GM23248 (cell line): ENCODE measurements at regions not wholly inside any gene's neighbourhood (a gene's known extent, or its start where the extent isn't known, plus 50 kb on each side); places are given as distances from the start of the nearest gene placed in this dataset.

Source experiments
- DNase-seq: peaks from one replicate; pipeline ENCODE4 v3.0.0-alpha.2; 2015
- H2AFZ ChIP-seq: fragments of 200-600 bp; sonication (generic); 2 replicates; pipeline ENCODE4 v1.6.1; 2016; ENCODE audit warnings: antibody characterized with exemption
- H3F3A ChIP-seq: fragments of 200-600 bp; sonication (generic); 2 replicates; pipeline ENCODE4 v1.6.1; 2016; ENCODE audit warnings: mild to moderate bottlenecking, antibody characterized with exemption, mixed run types; ENCODE audit not compliant: insufficient read depth
- H3K27ac ChIP-seq: fragments of 200-600 bp; sonication (generic); 2 replicates; pipeline ENCODE4 v1.5.1; 2016; ENCODE audit warnings: mild to moderate bottlenecking
- H3K27me3 ChIP-seq: fragments of 200-600 bp; sonication (generic); replicated peaks from 2 replicates; pipeline ENCODE4 v1.6.1; 2016; ENCODE audit warnings: mild to moderate bottlenecking; ENCODE audit not compliant: insufficient read depth
- H3K36me3 ChIP-seq: fragments of 200-600 bp; sonication (generic); 2 replicates; pipeline ENCODE4 v1.6.1; 2016; ENCODE audit warnings: low read depth, mild to moderate bottlenecking
- H3K4me1 ChIP-seq: fragments of 200-600 bp; sonication (generic); 2 replicates; pipeline ENCODE4 v1.6.1; 2016; ENCODE audit warnings: mild to moderate bottlenecking; ENCODE audit not compliant: insufficient read depth
- H3K4me2 ChIP-seq: fragments of 200-600 bp; sonication (generic); one replicate; pipeline ENCODE4 v1.6.1; 2016; ENCODE audit warnings: mild to moderate bottlenecking; ENCODE audit not compliant: unreplicated experiment
- H3K4me3 ChIP-seq: fragments of 200-600 bp; sonication (generic); 2 replicates; pipeline ENCODE4 v1.5.1; 2016; ENCODE audit warnings: mild to moderate bottlenecking
- H3K79me2 ChIP-seq: fragments of 200-600 bp; sonication (generic); 2 replicates; pipeline ENCODE4 v1.6.1; 2016; ENCODE audit warnings: mild to moderate bottlenecking; ENCODE audit not compliant: insufficient read depth
- H3K9ac ChIP-seq: fragments of 200-600 bp; sonication (generic); 2 replicates; pipeline ENCODE4 v1.6.1; 2016; ENCODE audit warnings: mild to moderate bottlenecking
- H3K9me2 ChIP-seq: fragments of 200-600 bp; sonication (generic); 2 replicates; pipeline ENCODE4 v1.6.1; 2016; ENCODE audit warnings: mixed run types, mild to moderate bottlenecking, moderate library complexity; ENCODE audit not compliant: insufficient read depth
- H3K9me3 ChIP-seq: fragments of 200-600 bp; sonication (generic); one replicate; pipeline ENCODE4 v1.6.1; 2017; ENCODE audit warnings: low read depth
- H4K20me1 ChIP-seq: fragments of 200-600 bp; sonication (generic); 2 replicates; pipeline ENCODE4 v1.6.0; 2016; ENCODE audit not compliant: insufficient read depth
- EZH2 ChIP-seq: fragments of 200-600 bp; sonication (generic); IDR thresholded peaks from 2 replicates; pipeline ENCODE4 v1.6.1; 2018; ENCODE audit warnings: antibody characterized with exemption, mild to moderate bottlenecking; ENCODE audit not compliant: insufficient read depth, poor library complexity, severe bottlenecking
- EZH2phosphoT487 ChIP-seq: fragments of 200-600 bp; sonication (generic); IDR thresholded peaks from 2 replicates; pipeline ENCODE4 v1.6.1; 2018; ENCODE audit warnings: antibody characterized with exemption, moderate library complexity, mild to moderate bottlenecking, low read depth; ENCODE audit not compliant: insufficient read depth
- WGBS, 2 experiments: methylation state at CpG; one replicate each; pipeline ENCODE4 v1.1.6; 2015 to 2017; ENCODE audit warnings: low lambda C conversion rate in 2 of 2, low coverage in 1 of 2; ENCODE audit errors: missing lambda C conversion rate in 2 of 2; 5-methylcytosine and 5-hydroxymethylcytosine counted together
- in situ Hi-C: fragments of 300-500 bp; cut with MboI; formaldehyde crosslinking; loops from 2 replicates; pipeline ENCODE4 v1.15.0; 2020

DNA sequence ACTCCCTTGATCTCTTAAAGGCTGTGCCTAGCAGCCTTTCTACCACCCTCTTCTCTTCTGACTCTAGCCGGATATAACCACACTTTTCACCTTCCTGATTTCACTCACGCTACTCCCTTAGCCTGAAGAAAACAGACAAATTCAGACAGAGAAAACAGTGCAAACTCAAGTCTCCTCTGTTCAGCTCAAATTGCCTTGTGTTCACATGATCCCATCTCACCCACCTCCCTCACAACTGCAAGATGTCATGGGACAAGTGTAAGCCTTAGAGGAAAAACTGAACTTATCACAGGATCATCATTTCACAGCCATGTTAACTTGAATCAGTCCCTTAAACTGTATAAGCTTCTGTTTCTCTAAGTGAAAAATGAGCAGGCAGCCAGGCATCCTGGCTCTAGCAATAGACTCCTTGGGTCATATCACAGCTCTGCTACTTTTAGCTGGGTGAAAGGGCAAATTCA lies 66.5 kb upstream of the TENT5A start:
- H3K4me3 ChIP-seq, result no peak overlapping the region
- H3K9me3 ChIP-seq, result no peaks in the 10 kb centered on the region
- H2AFZ ChIP-seq, result no peak overlapping the region
- no peak overlapping the region for H3K27ac ChIP-seq
- peaks cover 7% of the 10 kb centered on the region; the same call in 1 of the 2 replicates for H3K4me1 ChIP-seq
- no peak overlapping the region for H3K4me2 ChIP-seq
- 97 to 100% methylated on average over 2 of the region's 2 CpGs for WGBS, 2 experiments
- no peak for DNase-seq
- no peaks in the 10 kb centered on the region for H3K36me3 ChIP-seq
- in situ Hi-C loops, result no loop called here
- no peaks in the 10 kb centered on the region for H3K27me3 ChIP-seq
- TF ChIP-seq EZH2phosphoT487, result no peak
- TF ChIP-seq EZH2, result no peak
- H3K9me2 ChIP-seq, result no peaks in the 10 kb centered on the region
- no peaks in the 10 kb centered on the region for H3K79me2 ChIP-seq
- H4K20me1 ChIP-seq, result no peaks in the 10 kb centered on the region
- no peak overlapping the region for H3K9ac ChIP-seq
- H3F3A ChIP-seq, result no peaks in the 10 kb centered on the region

DNA sequence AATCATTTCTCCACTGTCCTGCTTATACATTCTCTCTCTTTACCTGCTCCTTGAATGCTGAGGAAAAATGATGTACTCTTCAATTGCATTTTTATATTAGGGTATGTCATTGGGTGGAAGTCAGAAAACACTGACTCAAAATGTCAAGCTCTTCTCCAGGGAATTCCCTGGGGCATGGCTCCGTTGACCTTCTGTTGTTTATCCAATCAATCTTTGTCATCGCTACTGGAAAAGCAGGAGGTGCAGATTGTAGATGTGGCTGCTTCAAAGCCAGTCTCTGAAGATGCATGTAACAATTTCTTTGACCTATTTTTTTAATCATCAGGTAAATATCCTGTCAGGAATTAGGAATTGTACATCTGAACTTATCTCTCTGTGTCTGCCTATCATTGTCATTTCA lies 63.9 kb upstream of the TENT5A start:
- in situ Hi-C loops, result no loop called here
- Histone ChIP-seq H3K4me3 (no peak overlapping the region), H2AFZ (no peak overlapping the region), H3K9me3 (no peaks in the 10 kb centered on the region), H3K4me1 (peaks cover 7% of the 10 kb centered on the region; the same call in 1 of the 2 replicates), H3F3A (no peaks in the 10 kb centered on the region), H3K9ac (no peak overlapping the region), H4K20me1 (no peaks in the 10 kb centered on the region), H3K27me3 (no peaks in the 10 kb centered on the region), H3K4me2 (no peak overlapping the region), H3K36me3 (no peaks in the 10 kb centered on the region), H3K9me2 (no peaks in the 10 kb centered on the region), H3K27ac (no peak overlapping the region), H3K79me2 (no peaks in the 10 kb centered on the region)
- no peak for DNase-seq
- TF ChIP-seq EZH2 (no peak), EZH2phosphoT487 (no peak)
- 93 to 94% methylated on average over 2 of the region's 2 CpGs for WGBS, 2 experiments

DNA sequence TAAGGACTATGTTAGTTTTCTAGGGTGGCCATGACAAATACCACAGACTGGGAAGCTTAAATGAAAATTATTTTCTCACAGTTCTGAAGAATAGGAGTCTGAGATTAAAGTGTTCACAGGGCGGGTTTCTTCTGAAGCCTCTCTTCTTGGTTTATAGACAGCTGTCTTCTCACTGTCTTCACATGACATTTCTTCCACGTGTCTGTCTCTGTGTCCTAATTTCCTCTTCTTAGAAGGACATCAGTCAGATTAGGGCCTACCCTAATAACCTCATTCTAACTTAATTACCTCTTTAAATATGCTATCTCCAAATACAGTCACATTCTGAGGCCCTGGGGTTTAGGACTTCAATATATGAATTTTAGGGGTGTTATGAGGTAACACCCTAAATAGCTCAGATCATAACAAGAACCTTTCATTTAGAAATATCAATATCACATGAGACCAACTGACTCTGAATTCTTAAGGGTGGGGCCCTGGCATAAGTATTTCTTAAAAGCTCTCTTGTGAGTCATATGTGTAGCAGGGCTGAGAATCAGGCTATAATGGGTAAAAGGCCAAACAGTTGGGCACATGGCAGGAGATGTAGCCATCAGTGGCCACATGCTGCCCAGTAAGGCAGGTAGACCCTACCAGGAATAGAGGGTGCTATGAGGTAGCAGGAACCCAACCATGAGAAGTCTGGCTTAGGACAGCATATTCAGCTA lies 62.0 kb upstream of the TENT5A start:
- no peak overlapping the region for H3K9ac ChIP-seq
- H3K4me1 ChIP-seq, result peaks cover 7% of the 10 kb centered on the region; the same call in 1 of the 2 replicates
- no peaks in the 10 kb centered on the region for H3K79me2 ChIP-seq
- no peak overlapping the region for H3K4me3 ChIP-seq
- in situ Hi-C loops, result no loop called here
- H2AFZ ChIP-seq, result peak overlapping the region; percentile 37
- H3F3A ChIP-seq, result no peaks in the 10 kb centered on the region
- H3K9me3 ChIP-seq, result no peaks in the 10 kb centered on the region
- peak; percentile 75 for DNase-seq
- H3K27me3 ChIP-seq, result no peaks in the 10 kb centered on the region
- H3K9me2 ChIP-seq, result no peaks in the 10 kb centered on the region
- H4K20me1 ChIP-seq, result no peaks in the 10 kb centered on the region
- TF ChIP-seq EZH2phosphoT487 (no peak), EZH2 (no peak)
- H3K36me3 ChIP-seq, result no peaks in the 10 kb centered on the region
- 4 to 6% methylated on average over 2 of the region's 2 CpGs for WGBS, 2 experiments
- H3K4me2 ChIP-seq, result no peak overlapping the region
- no peak overlapping the region for H3K27ac ChIP-seq

DNA sequence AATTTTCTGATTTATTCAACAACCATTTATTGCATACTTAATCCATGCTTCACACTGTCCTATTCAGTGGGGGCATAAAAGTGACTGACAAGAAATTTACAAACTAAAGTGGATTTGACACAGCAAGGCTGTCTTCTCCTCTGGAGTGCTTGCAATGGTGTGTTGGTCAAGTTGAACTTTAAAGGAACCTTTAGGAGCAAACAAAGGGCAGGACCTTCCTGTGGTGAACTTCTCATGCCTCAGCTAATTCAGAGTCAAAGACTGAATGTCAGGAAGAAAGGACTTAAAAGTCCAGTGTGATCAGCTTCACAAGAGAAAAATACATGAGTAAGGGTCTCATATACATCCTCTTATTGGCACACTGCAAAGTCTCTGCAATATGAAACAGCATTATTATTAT lies 60.8 kb upstream of the TENT5A start:
- TF ChIP-seq EZH2 (no peak), EZH2phosphoT487 (no peak)
- H3F3A ChIP-seq, result no peaks in the 10 kb centered on the region
- H4K20me1 ChIP-seq, result no peaks in the 10 kb centered on the region
- H2AFZ ChIP-seq, result no peak overlapping the region
- no peaks in the 10 kb centered on the region for H3K36me3 ChIP-seq
- in situ Hi-C loops, result no loop called here
- no peak for DNase-seq
- H3K4me1 ChIP-seq, result peaks cover 7% of the 10 kb centered on the region; the same call in 1 of the 2 replicates
- no peak overlapping the region for H3K4me3 ChIP-seq
- H3K27ac ChIP-seq, result no peak overlapping the region
- no peak overlapping the region for H3K4me2 ChIP-seq
- no peaks in the 10 kb centered on the region for H3K79me2 ChIP-seq
- no peaks in the 10 kb centered on the region for H3K9me3 ChIP-seq
- no peak overlapping the region for H3K9ac ChIP-seq
- no peaks in the 10 kb centered on the region for H3K9me2 ChIP-seq
- H3K27me3 ChIP-seq, result no peaks in the 10 kb centered on the region

DNA sequence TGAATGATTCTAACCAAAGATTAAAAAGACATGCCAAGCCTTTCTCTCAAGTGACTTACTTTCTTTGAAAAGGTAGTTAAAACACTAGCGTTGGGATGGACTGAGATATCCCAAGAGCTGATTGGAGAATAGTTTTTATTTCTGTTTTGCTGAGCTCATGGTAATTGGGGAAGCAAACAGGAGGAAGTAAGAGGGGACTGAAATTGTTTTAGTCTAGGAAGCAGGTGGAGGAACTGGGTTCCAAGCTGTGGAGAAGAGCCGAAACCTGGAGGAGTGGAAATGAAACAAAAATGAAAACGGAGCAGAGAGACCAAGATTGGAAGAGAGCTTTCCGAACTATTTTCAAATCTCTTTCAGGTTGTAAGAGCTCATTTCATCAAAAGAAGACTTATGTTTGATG lies 59.9 kb upstream of the TENT5A start:
- H3K9me2 ChIP-seq, result no peaks in the 10 kb centered on the region
- H4K20me1 ChIP-seq, result no peaks in the 10 kb centered on the region
- in situ Hi-C loops, result no loop called here
- no peaks in the 10 kb centered on the region for H3F3A ChIP-seq
- WGBS, 2 experiments, result 90 to 92% methylated on average over 4 of the region's 4 CpGs
- no peaks in the 10 kb centered on the region for H3K36me3 ChIP-seq
- no peak overlapping the region for H3K27ac ChIP-seq
- no peak overlapping the region for H3K4me2 ChIP-seq
- no peak overlapping the region for H3K4me3 ChIP-seq
- no peak overlapping the region for H2AFZ ChIP-seq
- peaks cover 7% of the 10 kb centered on the region; the same call in 1 of the 2 replicates for H3K4me1 ChIP-seq
- no peaks in the 10 kb centered on the region for H3K9me3 ChIP-seq
- DNase-seq, result no peak
- no peaks in the 10 kb centered on the region for H3K79me2 ChIP-seq
- no peak overlapping the region for H3K9ac ChIP-seq
- H3K27me3 ChIP-seq, result no peaks in the 10 kb centered on the region
- TF ChIP-seq EZH2phosphoT487 (no peak), EZH2 (no peak)
